GM21737 (cell line): ENCODE measurements at regions not wholly inside any gene's neighbourhood (a gene's known extent, or its start where the extent isn't known, plus 50 kb on each side); places are given as distances from the start of the nearest gene placed in this dataset.
"Not testable (repeated sequence)": the region's sequence is repeated elsewhere in the genome, so short reads cannot be mapped to it uniquely, and the experiment has no call there.

Source experiments
- ATAC-seq: cut with Tn5 transposase; IDR thresholded peaks from one replicate; pipeline ENCODE4 v1.9.1; 2021; ENCODE audit warnings: mild to moderate bottlenecking, moderate library complexity; ENCODE audit not compliant: unreplicated experiment

- no peak for ATAC-seq
Observed at GRCh38 chr9:36521148-36521547, 51.5 kb upstream of the MELK start.

DNA sequence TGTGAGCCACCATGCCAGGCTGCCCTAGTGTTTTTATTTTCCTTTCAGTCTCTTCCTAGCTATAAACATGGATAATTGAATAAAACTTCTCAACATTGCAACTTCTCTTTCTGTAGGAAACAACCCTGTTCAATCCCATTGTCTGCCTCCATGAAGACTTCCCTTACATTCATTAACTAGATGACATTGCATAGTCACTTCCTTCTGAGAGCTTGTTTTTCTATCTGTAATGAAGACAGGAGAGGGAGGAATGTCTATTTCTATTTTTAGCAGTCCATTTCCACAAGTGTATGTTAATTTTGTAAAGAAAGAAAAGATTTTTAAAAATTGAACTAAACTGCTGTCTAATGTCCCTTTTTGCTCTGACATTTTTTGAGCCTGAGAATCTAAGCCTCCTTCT, 55.6 kb upstream of the MELK start:
- ATAC-seq: no peak

- ATAC-seq: no peak
Observed at GRCh38 chr9:36504156-36504555, 68.5 kb upstream of the MELK start.

DNA sequence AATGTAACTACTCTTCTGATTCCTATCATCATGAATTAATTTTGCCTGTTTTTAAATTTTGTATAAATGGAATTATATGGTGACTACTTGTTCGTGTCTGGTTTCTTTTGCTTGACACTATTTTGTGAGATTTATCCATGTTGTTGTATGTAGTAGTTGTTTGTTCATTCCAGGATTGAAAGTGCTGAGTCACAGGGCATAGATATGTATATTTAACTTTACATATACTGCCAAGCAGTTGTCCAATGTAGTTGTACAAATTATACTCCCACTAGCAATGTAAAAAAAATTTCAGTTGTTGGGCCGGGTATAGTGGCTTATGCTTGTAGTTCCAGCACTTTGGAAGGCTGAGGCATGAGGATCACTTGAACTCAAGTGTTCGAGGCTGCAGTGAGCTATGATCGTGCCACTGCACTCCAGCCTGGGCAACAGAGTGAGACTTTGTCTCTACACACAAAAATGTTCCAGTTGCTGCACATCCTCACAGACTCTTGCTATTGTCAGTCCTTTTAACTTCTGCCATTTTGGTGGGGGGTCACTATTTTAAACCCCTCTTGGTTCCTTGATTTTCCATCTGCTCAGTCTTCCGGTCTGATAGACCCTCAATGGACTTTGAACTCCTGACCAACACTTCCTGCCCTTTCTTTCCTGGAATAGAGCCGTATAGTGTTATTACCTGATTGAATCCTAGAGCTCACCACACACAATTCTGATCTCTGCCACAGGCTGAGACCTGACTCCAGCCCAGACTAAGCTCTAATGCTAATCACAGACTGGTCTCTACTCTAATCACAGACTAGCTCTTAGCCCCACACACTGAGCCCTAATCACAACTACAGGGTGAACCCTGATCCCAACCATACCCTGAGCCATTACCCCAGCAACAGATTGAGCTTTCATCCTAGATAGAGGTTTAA, 69.3 kb upstream of the MELK start:
- ATAC-seq: no peak

- ATAC-seq: no peak
Observed at GRCh38 chr9:36501727-36502126, 71.0 kb upstream of the MELK start.

DNA sequence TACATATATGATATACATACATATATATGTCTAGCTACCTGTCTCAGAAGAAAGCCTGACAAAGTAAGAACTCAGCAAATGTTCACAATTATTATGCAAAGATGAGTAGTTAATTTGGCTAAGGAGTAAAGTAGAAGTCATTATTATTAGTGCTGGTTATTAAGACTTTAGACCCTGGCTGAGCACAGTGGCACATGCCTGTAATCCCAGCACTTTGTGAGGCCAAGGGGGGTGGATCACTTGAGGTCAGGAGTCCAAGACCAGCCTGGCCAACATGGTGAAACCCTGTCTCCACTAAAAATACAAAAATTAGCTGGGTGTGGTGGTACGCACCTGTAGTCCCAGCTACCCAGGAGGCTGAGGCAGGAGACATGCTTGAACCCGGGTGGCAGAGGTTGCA, 71.8 kb upstream of the MELK start:
- not testable (repeated sequence) for ATAC-seq

DNA sequence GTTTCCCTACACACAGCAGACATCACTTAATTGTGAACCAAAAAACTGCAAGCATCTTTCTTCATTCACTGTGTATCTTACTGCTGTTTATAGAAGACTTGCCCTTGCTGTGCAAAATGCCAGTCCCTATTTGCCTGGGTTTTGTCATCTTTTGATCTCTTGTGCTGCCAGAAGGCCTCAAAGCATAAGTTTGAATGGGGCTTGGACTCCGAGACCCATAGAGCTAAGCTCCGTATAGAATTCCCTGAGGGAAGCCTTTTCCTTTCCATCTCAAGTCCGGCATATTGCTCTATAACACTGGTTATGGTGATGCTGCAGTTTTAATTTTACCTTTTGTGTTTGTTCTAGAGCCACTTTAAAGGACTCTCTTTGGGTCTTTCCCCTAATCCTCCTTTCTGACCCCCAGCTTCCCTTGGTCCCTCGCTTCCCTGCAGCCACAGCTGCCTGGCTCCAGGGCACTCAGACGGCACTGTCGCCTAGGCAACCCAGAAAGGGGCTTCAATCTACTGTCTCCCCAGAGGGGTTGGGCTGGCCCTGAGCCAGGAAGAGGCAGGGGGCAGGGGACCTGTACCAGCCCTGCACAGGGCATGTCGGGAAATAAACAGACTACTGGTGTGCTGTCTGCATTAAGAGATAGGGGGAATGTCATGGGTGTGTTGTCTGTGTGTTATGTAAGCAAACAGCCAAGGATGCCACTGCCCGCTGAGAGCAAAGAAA, 73.4 kb upstream of the MELK start:
- no peak for ATAC-seq

GRCh38 chr9:36493564-36493963, 79.1 kb upstream of the MELK start:
- ATAC-seq: not testable (repeated sequence)

GRCh38 chr9:36492865-36493264, 79.8 kb upstream of the MELK start:
- no peak for ATAC-seq

GRCh38 chr9:36489453-36489852, 83.2 kb upstream of the MELK start:
- no peak for ATAC-seq

DNA sequence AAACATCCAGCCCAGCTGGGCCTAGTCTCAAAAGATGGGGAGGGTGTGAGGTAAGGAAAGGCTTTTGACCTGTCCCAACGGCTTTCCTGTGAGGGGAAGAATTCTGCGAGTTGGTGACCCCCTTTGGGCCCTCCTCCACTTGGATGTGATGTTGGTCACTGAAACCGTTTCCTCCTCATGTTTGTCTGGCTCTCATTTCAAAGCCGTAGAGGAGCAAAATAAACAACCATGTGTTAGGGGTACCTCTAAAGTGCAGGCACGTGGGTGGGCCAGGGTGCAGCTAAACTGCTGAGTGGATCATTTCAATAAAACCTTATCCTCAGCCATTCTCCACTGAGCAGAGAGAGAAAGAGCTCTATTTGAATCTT, 84.3 kb upstream of the MELK start:
- ATAC-seq: no peak

DNA sequence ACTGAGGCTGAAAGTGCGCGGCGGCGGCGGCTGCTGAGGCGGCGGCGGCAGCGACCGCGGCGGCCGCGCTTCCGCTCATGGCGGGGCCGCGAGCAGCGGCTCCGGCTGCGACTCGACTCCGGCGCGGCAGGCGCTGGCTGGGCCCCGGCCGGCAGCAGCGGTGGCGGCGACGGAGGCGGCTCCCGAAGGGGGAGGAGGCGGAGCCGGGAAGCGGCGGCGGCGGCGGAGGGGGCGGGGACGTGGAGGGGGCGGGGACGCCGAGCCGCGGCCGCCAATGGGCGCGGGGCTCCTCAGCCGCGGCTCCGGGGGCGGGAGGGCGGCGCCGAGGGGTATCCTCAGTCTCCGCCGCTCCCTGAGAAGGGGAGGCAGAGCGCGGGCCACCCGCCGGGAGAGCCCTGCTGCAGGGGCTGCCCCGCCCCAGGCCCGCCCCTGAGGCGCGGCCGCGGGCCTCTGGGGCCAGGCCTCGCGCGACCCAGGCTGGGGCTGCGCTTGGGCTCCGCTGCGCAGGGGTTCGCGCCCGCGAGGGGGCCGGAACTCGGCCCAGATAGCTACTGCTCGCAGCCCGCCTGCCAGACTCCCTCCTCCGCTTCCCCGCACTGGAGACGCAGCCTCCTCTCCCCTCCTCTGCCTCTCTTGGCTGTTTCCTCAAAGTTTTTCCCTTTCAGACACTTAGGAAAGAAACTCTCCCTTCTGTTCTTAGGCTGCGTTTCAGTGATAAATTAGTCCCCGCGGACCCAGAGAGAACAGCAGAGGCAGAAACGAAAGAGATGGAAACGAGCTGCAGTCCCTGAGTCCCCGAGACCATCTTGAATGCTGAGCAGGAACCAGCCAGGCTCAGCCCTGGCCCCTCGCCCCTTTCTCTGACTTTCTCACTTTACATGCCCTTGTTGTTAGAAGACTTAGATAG, 85.0 kb upstream of the MELK start:
- ATAC-seq: peak; percentile 88

GRCh38 chr9:36486933-36487481, 85.7 kb upstream of the MELK start:
- ATAC-seq: peak; percentile 44

DNA sequence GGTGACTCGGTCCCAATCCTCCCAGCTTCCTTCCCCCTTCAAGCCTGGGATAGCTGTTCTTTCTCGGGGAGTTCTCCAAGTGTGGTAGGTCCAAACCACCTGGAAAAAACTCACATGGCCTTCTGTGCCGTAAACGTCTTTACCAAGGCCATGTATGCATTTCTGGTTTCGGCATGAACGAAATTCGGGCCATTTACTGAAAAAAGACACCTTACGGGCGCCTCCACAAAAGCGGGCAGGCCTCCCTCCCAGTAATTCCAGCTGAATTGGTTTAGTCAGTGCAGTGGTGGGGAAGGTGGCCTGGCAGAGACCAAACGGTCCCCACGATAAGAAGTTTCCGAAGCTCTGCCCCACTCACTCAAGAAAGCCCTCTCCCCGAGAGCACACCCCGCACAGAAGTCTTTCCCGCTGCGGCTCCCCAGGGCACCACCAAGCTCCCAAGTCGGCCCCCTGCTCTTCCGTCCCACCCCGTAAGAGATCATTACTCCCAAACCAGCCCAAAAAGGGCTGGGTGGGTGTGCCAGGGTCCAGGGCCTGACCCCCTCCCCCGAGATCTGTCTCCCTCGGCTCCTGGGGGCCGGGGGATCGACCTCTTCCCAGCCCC, 86.3 kb upstream of the MELK start:
- ATAC-seq: no peak

DNA sequence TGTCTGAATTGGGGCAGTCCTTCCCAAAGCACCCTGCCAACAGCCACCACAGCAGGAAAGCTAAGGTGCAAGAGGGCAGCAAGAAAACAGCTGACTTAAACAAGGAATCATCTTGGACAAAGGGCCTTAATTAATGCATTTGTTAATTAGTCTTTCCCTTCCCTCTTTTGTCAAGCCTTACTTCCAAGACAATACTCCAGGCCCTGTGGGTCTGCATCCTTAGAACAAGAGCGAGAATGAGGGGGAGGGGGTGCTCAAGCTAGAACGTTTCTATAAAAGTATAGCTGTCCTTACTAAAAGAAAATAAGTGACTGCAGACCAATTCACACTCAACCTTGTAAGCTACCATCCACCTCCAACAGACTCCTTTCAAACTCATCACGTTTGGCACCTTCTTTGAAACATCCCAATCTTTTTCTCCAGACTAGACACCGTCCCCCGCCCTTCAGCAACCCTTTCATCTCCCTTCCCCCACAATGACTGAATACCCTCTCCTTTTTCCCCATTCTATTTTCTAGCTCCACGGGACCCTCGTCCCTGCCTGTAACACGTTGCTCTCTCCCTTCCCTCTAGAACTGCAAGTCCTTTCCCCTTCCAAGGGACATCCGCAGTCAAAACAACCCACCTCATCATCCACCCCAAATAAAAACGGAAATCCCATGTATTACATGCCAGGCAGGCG, 85.7 kb upstream of the RNF38 start:
- ATAC-seq: no peak

- no peak for ATAC-seq
Observed at GRCh38 chr9:36484124-36484523, 84.1 kb upstream of the RNF38 start.

GRCh38 chr9:36479101-36479500, 79.0 kb upstream of the RNF38 start:
- no peak for ATAC-seq

DNA sequence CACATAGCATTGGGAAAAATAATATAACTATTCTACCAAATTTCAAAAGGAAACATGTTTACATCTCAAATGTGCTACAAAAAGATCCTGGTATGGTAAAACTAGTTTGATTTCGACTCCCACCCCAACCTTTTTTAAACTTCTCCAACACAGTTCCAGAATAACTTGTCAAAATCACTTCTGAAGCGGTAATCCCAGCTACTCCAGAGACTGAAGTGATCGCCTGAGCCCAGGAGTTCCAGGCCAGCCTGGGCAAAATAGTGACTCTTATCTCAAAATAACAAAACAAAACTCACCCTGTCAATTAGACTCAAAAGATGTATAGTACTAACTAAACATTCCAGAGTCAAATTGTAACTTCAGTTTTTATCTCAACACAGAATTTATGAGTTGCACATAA, 71.3 kb upstream of the RNF38 start:
- no peak for ATAC-seq

- peak; percentile 97 for ATAC-seq
Observed at GRCh38 chr9:36470643-36471290, 70.7 kb upstream of the RNF38 start.
